Transverse colon (tissue), 4 donors: ENCODE measurements at regions not wholly inside any gene's neighbourhood (a gene's known extent, or its start where the extent isn't known, plus 50 kb on each side); places are given as distances from the start of the nearest gene placed in this dataset.

Experiments
- EP300 ChIP-seq: sonication (generic); formaldehyde crosslinking; IDR thresholded peaks from one replicate; pipeline ENCODE4 v1.6.1; 2017; ENCODE audit warnings: antibody characterized with exemption, low read depth
- POLR2A ChIP-seq: fragments of 450-650 bp; IDR thresholded peaks from one replicate; pipeline ENCODE4 v1.6.1; 2016; ENCODE audit warnings: antibody characterized with exemption, mild to moderate bottlenecking, moderate library complexity
- POLR2AphosphoS5 ChIP-seq, 3 donors: sonication (generic); formaldehyde crosslinking; IDR thresholded peaks; one replicate each; pipeline ENCODE4 v1.6.1; 2016; ENCODE audit warnings: antibody characterized with exemption in 3 of 3
- TF ChIP-seq, protein P1 (sequence below), 5 experiments: fragments of 200-600 bp in 3 of 5; fragments of 450-650 bp in 2 of 5; sonication (generic) in 3 of 5; IDR thresholded peaks; 1 replicate in 2 of 5; 2 replicates in 3 of 5; pipeline ENCODE4 v1.5.1; 2016 to 2017; ENCODE audit warnings: antibody characterized with exemption in 5 of 5, inconsistent platforms in 3 of 5, mild to moderate bottlenecking in 2 of 5, moderate library complexity in 1 of 5

DNA sequence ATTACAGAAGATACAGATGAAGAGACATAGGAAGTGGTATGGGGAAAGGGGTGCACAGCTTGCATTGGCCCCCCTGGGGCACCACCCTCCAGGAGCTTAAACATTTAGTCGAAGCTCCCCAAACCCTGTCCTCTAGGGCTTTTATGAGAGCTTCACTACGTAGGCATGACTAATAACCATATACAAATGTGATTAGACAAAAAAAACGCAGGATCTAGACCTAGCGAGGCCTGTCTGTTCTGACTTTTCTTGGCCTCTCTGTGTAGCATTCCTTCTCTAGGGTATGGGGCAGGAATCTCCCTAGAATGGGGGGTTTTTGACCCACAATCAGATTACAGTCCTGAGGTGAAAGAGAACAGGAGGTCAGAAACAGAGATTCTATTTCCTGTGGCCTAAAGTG is 293.7 kb upstream of the GALNTL6 start:
- TF ChIP-seq, protein P1, sequence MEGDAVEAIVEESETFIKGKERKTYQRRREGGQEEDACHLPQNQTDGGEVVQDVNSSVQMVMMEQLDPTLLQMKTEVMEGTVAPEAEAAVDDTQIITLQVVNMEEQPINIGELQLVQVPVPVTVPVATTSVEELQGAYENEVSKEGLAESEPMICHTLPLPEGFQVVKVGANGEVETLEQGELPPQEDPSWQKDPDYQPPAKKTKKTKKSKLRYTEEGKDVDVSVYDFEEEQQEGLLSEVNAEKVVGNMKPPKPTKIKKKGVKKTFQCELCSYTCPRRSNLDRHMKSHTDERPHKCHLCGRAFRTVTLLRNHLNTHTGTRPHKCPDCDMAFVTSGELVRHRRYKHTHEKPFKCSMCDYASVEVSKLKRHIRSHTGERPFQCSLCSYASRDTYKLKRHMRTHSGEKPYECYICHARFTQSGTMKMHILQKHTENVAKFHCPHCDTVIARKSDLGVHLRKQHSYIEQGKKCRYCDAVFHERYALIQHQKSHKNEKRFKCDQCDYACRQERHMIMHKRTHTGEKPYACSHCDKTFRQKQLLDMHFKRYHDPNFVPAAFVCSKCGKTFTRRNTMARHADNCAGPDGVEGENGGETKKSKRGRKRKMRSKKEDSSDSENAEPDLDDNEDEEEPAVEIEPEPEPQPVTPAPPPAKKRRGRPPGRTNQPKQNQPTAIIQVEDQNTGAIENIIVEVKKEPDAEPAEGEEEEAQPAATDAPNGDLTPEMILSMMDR (IDR thresholded peaks at IDR 0.05), result no peak
- TF ChIP-seq POLR2AphosphoS5 (IDR thresholded peaks at IDR 0.05) (no peak), EP300 (no peak), POLR2A (no peak)
